GM18505 (cell line): ENCODE measurements at regions not wholly inside any gene's neighbourhood (a gene's known extent, or its start where the extent isn't known, plus 50 kb on each side); places are given as distances from the start of the nearest gene placed in this dataset.

Source experiments
- ATAC-seq: cut with Tn5 transposase; IDR thresholded peaks from one replicate; pipeline ENCODE4 v1.9.1; 2021; ENCODE audit not compliant: unreplicated experiment
- POLR2A ChIP-seq: IDR thresholded peaks from 4 replicates; pipeline ENCODE4 v1.6.1; 2011; ENCODE audit warnings: borderline replicate concordance; ENCODE audit not compliant: insufficient read depth, insufficient read length; ENCODE audit errors: extremely low read depth

DNA sequence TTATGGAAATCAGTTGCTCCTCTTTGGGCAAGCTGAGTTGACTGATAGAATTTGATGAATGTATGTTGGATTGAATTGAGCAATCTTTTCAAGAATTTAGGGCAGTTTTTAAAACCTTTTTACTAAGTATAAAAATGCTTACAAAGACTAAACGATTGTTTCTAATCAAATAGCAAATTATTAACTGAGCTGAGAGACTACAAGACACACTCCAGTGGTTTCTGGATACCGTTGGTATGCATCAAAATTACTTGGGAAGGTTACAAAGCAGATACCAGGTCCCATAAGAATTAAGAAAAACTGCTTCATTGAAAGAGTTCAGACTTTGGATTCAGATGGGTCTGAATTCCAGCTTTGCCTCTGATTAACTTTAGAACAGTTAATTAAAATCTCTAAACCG is 721.4 kb downstream of the FAM181B start:
- ATAC-seq, result no peak
- no peak for TF ChIP-seq POLR2A

DNA sequence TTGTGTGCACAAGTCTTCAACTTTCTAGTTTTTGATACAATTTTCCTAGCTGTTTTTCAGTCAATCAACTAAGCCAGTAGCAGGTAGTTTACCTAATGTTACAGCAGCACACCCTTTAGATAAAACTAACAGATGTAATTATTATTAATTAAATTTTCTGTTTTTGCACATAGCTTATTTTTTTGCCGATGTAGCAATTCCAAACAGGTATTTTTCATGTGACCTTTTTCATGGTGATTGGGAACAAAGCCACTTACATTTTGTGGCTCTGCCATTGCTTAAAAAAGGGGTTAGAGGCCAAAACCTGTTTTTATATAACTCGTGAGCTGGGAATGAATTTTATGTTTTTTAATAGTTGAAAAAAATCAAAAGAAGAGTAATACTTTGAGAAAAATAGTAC is 724.5 kb downstream of the FAM181B start:
- no peak for TF ChIP-seq POLR2A
- no peak for ATAC-seq

DNA sequence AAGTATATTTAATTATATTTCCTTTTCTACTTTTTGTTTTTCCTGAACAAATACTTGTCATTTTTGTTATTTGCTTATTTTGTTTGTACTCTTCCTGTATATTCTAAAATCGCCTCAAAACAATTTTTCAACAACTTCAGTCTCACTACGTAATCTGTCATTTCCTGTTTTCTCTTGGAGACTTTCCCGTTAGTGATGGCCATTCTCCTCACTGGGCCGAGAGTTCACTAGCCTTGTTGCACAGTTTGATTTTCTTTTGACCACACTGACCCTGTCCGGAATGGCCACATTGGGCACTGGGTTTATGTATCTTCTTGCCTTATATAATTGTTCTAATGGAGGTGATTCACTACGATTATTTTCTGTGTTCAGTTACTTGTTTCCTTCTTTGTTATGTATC is 726.1 kb downstream of the FAM181B start:
- no peak for TF ChIP-seq POLR2A
- ATAC-seq, result no peak

DNA sequence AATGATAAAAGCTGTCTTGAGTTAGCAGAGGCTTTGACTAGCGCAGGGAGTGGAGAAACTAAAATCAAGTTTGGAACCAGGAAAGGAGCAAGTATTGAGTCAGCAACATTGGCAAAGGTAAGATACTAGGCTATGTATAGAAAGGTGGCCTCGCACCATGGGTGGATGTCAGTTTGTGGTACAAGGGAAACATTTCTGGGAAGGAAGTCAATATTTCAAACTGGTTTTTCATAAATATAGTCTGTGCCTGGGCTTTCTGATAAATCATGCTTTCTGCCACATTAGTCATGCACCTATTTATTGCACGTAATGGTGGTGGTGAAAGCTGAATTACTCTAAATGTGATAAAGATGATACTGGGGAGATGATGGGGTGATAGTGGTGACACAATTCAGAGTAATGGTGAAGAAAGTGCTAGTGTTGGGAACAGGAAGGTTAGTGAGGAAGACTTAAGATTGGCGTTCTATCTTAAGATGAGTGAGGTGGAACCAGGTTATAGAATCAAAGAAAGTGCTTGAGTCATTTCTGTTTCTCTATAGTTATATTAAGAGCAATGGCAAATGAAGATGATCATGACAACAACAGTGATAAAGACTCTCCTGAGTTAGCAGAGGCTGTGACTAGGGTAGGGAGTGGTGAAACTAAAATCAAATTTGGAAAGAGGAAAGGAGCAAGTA is 729.0 kb downstream of the FAM181B start:
- TF ChIP-seq POLR2A, result no peak
- no peak for ATAC-seq

DNA sequence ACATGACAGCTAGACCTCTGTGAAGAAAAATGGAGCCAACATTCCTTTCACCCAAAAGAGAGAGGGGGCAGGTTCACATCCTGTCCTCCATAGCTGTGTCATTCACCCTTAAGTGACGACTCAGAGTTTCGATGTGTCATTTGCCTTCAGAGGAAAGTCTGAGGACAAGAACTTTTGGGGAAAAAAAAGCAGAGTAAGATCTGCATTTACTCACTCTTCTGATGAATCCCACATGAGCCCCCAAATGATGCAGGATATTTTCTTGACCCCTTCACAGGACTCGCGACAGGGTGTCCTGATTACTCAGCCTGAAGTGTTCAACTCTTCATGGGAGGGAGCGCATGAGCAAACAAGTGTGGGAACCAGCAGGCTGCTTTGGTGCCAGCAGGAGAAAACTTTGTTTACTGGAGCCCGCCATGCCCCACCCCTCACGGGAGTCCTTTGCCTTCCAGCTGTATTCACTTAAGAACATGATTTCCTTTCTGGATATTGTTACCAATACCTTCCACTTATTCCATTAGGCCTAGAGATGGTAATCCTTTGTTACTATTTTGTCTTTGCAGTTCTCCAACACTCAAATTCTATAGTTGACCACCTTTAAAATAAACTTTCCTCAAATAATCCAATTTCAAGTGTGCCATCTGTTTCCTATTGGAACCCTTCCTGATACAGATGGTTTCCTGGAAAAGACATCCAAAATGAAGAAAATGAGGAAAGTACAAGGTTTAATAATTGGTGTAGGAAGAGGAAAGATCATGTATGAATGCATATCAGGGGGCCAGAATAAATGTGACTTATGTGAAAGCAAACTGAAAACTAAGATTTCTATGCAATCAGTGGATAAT is 729.8 kb downstream of the FAM181B start:
- no peak for ATAC-seq
- TF ChIP-seq POLR2A, result no peak

DNA sequence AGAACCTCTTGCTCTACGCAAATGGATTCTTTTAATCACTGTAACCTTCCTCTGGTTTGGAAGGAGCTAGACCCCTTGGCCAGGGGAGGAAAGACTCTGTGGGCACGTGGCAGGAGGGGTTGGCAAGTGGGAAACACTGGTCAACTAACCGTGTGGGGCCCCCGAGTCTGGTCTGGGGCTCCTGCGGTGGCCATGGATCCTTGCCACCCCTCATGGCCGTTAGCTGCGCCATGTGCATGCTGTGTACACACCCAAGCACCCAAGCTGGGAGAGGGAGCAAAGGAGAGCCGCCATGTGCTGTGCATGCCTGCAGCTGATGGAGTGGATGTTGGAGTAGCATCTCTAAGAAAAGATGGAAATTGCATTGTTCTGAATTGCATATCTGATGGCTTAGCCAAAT is 730.6 kb downstream of the FAM181B start:
- TF ChIP-seq POLR2A, result no peak
- ATAC-seq, result no peak

DNA sequence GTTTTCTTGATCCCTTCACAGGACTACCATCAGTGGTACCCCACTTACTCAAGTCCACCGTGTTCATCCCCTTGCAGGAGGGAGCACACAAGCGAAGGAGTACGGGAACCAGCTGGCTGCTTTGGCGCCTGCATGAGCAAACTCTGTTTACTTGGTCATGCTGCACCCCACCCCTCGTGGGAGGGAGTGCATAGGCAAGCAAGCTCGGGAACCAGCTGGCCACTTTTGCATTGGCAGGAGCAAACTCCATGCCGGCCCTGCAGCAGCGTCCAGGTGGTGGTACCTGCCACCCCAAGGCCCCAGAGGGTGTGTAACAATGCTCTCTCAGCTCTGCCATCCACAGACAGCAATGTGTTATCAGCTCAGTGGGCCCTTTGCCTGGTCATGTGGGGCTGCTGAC is 737.8 kb downstream of the FAM181B start:
- no peak for TF ChIP-seq POLR2A
- no peak for ATAC-seq

DNA sequence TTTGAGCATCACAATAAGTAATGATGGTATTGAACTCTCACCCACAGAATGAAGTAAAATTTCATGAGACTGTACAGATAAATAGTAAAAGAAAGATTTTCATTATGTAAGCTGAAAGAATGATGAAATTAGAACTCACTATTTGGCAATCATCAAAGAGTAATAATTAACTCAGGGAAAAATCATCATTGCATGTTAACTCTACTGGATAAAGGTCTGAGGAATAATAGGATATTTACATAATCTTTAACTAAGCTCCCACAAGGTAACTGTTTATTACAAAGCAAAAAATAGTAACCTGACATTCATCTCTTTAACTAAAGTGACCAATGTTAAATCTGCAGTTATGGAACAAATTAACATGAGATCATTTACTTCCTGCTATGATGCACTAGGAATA is 739.9 kb downstream of the FAM181B start:
- ATAC-seq, result no peak

DNA sequence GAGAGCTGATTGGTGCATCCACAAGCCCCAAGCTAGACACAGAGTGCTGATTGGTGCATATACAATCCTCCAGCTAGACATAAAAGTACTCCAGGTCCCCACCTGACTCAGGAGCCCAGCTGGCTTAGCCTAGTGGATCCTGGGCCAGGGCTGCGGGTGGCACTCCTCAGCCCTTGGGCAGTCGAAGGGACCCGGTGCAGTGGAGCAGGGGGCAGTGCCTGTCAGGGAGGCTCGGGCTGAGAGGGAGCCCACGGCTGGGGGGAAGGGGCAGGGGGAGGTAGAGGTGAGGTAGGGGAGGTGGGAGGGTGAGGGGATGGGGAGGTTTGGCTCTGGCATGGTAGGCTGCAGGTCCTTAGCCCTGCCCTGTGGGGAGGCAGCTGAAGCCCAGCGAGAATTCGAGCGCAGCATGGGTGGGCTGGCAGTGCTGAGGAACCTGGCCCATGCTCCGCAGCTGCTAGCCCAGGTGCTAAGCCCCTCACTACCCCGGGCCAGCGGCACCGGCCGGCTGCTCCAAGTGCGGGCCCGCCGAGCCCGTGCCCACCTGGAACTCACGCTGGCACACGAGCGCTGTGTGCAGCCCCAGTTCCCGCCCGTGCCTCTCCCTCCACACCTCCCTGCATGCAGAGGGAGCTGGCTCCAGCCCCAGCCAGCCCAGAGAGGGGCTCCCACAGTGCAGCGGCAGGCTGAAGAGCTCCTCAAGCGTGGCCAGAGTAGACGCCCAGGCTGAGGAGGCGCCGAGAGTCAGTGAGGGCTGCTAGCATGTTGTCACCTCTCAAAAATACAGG is 742.8 kb downstream of the FAM181B start:
- no peak for ATAC-seq
- no peak for TF ChIP-seq POLR2A

More for the DNA sequence above, 739.9 kb downstream of the FAM181B start:
- TF ChIP-seq POLR2A, result no peak

DNA sequence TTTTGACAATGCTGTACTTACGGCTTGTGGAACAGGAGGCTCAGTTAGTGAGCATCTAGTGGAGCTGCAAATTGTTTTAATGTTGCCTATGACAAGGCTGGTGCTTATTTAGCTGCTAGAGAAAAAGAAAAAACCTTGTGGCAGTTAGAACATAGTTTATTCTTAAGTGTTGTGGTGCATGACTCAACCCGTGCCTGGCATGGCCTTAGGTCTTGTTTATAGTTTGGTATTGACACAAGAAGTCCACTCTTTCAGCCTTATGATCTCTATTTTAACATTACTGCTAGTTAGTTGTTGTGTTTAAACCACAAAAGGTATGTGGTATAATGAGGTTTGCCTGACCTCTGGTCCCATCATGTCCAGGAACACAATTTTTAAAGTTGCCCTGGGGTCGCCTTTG is 744.6 kb downstream of the FAM181B start:
- no peak for TF ChIP-seq POLR2A
- no peak for ATAC-seq

DNA sequence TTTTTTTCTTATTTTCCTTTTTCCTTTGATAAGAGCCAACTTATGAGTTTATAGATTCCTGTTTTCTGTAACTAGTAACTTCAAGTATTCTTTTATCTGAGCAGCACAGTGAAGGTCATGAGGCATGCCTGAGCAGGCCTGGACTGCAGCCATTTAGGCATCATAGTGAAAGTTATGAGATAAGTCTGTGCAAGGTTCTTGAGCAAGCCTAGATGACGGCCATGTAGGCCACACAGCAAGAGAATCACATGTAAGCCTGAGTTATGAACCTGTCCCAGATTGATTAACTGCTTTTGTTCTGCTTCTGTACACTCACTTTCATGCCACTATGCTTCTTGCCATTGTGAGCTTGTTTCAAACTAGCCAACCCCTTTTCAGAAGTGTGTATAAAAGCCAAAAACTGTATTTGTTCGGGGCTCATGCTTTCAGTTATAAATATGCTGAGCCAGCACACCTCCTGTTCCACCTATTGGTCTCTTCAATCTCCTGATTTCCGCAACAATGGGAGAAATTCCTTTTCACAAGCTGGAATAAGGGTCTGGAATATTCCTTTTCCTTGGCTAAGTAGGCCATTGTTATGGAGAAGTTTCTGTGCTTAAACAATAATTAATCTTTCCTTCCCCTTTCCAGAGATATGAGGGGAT is 745.7 kb downstream of the FAM181B start:
- ATAC-seq, result peak; percentile 69
- no peak for TF ChIP-seq POLR2A

DNA sequence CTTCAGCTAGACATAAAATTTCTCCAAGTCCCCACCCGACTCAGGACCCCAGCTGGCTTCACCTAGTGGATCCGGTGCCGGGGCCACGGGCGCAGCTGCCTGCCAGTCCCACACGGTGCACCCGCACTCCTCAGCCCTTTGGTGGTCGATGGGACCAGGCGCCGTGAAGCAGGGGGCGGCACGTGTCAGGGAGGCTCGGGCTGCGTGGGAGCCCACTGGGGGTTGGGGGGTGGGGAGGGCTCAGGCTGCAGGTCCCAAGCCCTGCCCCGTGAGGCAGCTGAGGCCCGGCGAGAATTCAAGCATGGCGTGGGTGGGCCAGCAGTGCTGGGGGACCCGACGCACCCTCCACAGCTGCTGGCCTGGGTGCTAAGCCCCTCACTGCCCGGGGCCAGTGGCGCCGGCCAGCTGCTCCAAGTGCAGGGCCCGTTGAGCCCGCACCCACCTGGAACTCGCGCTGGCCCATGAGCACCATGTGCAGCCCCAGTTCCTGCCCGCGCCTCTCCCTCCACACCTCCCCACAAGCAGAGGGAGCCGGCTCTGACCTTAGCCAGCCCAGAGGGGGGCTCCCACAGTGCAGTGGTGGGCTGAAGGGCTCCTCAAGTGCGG is 747.0 kb downstream of the FAM181B start:
- TF ChIP-seq POLR2A, result no peak
- ATAC-seq, result no peak

DNA sequence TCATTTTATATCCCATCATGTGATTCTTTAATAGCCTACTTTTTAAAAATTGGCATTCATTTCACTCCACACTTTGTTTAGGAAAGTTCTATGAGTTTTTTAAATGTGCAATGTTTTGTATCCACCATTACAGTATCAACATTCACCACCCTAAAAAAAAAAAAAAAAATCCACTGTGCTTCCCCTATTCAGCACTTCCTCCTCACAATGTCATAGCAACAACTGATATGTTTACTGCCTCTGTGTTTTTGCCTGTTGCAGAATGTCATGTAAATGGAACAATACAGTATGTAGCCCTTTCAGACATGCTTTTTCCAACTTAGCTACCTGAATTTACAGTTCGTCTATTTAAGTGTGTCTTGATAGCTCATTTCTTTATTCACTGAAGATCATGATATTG is 754.2 kb downstream of the FAM181B start:
- TF ChIP-seq POLR2A, result no peak
- no peak for ATAC-seq
